ENCODE measurements at regions not wholly inside any gene's neighbourhood (a gene's known extent, or its start where the extent isn't known, plus 50 kb on each side); places are given as distances from the start of the nearest gene placed in this dataset.

DNA sequence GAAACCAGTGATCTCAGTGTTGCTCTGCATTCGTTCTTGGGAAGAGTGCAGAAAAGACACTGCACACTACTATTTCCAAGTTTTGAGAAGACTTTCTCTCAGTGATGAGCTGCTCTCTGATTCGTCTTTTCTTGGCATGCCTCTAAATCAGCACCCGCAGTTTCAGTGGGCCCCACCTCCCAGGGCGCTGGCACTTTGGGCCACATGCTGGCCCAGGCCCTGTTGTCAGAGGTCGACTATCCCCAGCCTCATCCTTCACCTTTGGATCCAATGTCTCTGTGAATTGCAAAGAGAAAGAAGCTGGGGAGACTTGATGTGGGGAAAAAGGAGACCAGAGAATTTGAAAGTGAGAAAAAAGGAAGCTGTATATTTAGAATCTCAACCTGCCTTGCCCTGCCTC lies 644.1 kb upstream of the PITX2 start:
- TF ChIP-seq TAF1 (IDR thresholded peaks at IDR 0.05; ENCODE audit: low read depth), result no peak
- TF ChIP-seq, protein P1, sequence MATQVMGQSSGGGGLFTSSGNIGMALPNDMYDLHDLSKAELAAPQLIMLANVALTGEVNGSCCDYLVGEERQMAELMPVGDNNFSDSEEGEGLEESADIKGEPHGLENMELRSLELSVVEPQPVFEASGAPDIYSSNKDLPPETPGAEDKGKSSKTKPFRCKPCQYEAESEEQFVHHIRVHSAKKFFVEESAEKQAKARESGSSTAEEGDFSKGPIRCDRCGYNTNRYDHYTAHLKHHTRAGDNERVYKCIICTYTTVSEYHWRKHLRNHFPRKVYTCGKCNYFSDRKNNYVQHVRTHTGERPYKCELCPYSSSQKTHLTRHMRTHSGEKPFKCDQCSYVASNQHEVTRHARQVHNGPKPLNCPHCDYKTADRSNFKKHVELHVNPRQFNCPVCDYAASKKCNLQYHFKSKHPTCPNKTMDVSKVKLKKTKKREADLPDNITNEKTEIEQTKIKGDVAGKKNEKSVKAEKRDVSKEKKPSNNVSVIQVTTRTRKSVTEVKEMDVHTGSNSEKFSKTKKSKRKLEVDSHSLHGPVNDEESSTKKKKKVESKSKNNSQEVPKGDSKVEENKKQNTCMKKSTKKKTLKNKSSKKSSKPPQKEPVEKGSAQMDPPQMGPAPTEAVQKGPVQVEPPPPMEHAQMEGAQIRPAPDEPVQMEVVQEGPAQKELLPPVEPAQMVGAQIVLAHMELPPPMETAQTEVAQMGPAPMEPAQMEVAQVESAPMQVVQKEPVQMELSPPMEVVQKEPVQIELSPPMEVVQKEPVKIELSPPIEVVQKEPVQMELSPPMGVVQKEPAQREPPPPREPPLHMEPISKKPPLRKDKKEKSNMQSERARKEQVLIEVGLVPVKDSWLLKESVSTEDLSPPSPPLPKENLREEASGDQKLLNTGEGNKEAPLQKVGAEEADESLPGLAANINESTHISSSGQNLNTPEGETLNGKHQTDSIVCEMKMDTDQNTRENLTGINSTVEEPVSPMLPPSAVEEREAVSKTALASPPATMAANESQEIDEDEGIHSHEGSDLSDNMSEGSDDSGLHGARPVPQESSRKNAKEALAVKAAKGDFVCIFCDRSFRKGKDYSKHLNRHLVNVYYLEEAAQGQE (IDR thresholded peaks at IDR 0.05; ENCODE audit: low read depth), result no peak
- TF ChIP-seq EGR1 (IDR thresholded peaks at IDR 0.05), result no peak
- TF ChIP-seq EP300 (IDR thresholded peaks at IDR 0.05; ENCODE audit: borderline replicate concordance), result no peak
- no peak for TF ChIP-seq TCF12 (IDR thresholded peaks at IDR 0.05; ENCODE audit: low read depth)
- no peak for TF ChIP-seq CREB1 (IDR thresholded peaks at IDR 0.05; ENCODE audit: low read depth)
- no peak for TF ChIP-seq ZBTB7A (IDR thresholded peaks at IDR 0.05; ENCODE audit: low read depth)
- TF ChIP-seq CEBPB (IDR thresholded peaks at IDR 0.05), result no peak
- TF ChIP-seq, protein P2, sequence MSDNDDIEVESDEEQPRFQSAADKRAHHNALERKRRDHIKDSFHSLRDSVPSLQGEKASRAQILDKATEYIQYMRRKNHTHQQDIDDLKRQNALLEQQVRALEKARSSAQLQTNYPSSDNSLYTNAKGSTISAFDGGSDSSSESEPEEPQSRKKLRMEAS (IDR thresholded peaks at IDR 0.05), result no peak
- TF ChIP-seq NFIC (IDR thresholded peaks at IDR 0.05), result no peak
- no peak for TF ChIP-seq FOXM1 (IDR thresholded peaks at IDR 0.05; ENCODE audit: borderline replicate concordance, low read depth)
- no peak for TF ChIP-seq RAD21 (IDR thresholded peaks at IDR 0.05; ENCODE audit: low read depth)
- TF ChIP-seq, protein P3, sequence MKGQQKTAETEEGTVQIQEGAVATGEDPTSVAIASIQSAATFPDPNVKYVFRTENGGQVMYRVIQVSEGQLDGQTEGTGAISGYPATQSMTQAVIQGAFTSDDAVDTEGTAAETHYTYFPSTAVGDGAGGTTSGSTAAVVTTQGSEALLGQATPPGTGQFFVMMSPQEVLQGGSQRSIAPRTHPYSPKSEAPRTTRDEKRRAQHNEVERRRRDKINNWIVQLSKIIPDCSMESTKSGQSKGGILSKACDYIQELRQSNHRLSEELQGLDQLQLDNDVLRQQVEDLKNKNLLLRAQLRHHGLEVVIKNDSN (IDR thresholded peaks at IDR 0.05), result no peak

DNA sequence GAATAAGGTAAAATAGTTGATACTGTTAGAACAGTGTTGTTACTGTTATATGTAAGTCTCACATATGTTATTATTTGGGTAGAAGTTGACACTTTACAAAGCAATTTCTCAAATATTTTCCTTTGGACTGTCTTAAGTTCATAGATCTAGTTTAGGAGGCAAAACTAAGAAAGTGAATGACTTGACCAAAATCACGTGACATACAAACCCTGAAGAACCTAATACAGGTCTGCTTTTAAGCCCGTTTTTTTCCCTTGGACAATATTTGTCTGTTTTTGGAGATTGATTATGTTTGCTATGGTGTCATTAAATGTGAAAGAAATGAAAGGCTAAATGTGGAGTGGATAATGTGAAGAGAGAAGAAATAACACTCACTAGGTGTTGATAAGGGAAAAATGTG lies 644.9 kb upstream of the PITX2 start:
- TF ChIP-seq CEBPB (IDR thresholded peaks at IDR 0.05), result no peak
- TF ChIP-seq, protein P2 (IDR thresholded peaks at IDR 0.05), result no peak
- TF ChIP-seq, protein P3 (IDR thresholded peaks at IDR 0.05), result no peak
- no peak for TF ChIP-seq NFIC (IDR thresholded peaks at IDR 0.05)
- no peak for TF ChIP-seq RAD21 (IDR thresholded peaks at IDR 0.05; ENCODE audit: low read depth)
- no peak for TF ChIP-seq TCF12 (IDR thresholded peaks at IDR 0.05; ENCODE audit: low read depth)
- TF ChIP-seq, protein P1 (IDR thresholded peaks at IDR 0.05; ENCODE audit: low read depth), result no peak
- TF ChIP-seq CREB1 (IDR thresholded peaks at IDR 0.05; ENCODE audit: low read depth), result no peak

DNA sequence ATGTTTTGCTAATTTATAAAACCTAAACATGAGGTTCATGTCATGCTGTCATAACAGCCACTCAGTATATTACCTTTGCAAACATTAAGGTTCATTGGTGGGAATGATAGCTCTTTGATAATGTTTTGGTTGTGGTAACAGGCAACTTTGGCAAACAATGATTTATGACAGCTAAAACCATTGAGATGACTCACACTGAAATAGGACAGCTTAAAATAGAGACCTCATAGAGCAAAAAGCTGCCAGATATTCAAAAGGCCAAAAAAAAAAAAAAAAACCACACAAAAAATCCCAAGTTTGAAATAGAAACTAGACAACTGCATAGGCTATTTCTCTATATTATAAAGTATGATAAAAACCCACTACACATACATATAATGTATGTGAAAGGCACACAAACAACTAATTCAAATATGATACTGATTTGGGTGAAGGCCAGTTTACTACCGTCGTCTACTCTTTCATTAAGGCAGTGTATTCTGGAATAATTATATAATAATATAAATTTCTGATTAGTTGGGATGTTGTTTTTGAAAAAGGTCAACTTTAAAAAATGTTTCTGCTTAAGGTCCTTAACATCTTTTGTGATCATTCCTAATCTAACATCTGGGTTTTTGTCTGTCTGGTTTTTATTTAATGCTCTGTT lies 646.0 kb upstream of the PITX2 start:
- no peak for TF ChIP-seq TAF1 (IDR thresholded peaks at IDR 0.05; ENCODE audit: low read depth)
- no peak for TF ChIP-seq NFIC (IDR thresholded peaks at IDR 0.05)
- no peak for TF ChIP-seq TCF12 (IDR thresholded peaks at IDR 0.05; ENCODE audit: low read depth)
- no peak for TF ChIP-seq CREB1 (IDR thresholded peaks at IDR 0.05; ENCODE audit: low read depth)
- TF ChIP-seq FOXM1 (IDR thresholded peaks at IDR 0.05; ENCODE audit: borderline replicate concordance, low read depth), result no peak
- TF ChIP-seq CEBPB (IDR thresholded peaks at IDR 0.05), result no peak
- TF ChIP-seq, protein P3 (IDR thresholded peaks at IDR 0.05), result no peak
- no peak for TF ChIP-seq RAD21 (IDR thresholded peaks at IDR 0.05; ENCODE audit: low read depth)
- TF ChIP-seq EGR1 (IDR thresholded peaks at IDR 0.05), result no peak
- no peak for TF ChIP-seq TEAD4 (IDR thresholded peaks at IDR 0.05)
- TF ChIP-seq YY1 (IDR thresholded peaks at IDR 0.05; ENCODE audit: low read depth), result no peak
- TF ChIP-seq, protein P1 (IDR thresholded peaks at IDR 0.05; ENCODE audit: low read depth), result no peak
- TF ChIP-seq, protein P2 (IDR thresholded peaks at IDR 0.05), result no peak
- no peak for TF ChIP-seq ZBTB7A (IDR thresholded peaks at IDR 0.05; ENCODE audit: low read depth)
- TF ChIP-seq EP300 (IDR thresholded peaks at IDR 0.05; ENCODE audit: borderline replicate concordance), result no peak

DNA sequence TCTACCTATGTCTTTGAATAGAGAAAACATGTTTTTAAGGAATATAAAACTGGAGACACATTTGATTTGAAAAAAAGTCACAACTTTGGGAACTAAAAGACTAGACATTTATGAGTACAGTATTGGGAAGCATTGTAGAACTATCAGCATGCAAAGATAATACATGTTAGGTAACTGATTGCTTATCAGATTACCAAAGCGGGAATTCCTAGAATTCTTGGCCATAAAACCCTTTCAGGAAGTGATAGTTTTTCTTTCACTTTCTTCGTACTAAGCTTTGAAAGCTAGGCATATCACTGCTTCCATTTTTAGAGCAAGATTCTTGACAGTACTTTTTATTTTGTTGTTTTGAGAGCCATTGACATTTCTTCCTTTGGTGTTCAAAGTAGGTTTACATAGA lies 646.6 kb upstream of the PITX2 start:
- TF ChIP-seq, protein P1 (IDR thresholded peaks at IDR 0.05; ENCODE audit: low read depth), result no peak
- TF ChIP-seq, protein P2 (IDR thresholded peaks at IDR 0.05), result no peak
- TF ChIP-seq NFIC (IDR thresholded peaks at IDR 0.05) (no peak), CEBPB (IDR thresholded peaks at IDR 0.05) (no peak)

Measured in Ishikawa (cell line).